DMS 273 treated with DMSO at 0.1 percent for 48 hours (cell line): ENCODE measurements at regions not wholly inside any gene's neighbourhood (a gene's known extent, or its start where the extent isn't known, plus 50 kb on each side); places are given as distances from the start of the nearest gene placed in this dataset.
"Not testable (repeated sequence)": the region's sequence is repeated elsewhere in the genome, so short reads cannot be mapped to it uniquely, and the experiment has no call there.

Experiments used
- DNase-seq: peaks from one replicate; lab custom pipeline; 2025; lab: John Stamatoyannopoulos, UW

DNA sequence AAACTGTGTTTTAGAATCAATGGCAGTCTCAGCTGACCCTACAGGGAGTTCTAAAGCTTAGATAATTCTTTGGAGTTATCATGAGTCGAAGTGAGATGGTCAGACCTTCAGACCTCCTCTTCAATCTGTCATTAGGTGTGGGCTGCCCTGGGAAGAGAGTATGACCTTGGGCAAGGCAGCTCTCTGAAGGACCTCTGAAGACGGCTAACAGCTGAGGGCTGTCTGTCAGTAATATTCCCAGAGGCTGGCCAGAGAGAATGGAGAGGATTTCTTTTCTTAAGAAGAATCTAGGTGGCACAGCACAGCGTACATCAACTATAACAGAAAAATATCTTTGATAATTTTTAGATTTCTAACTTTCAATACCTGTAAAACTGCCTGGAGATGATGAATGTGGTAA lies 379.4 kb downstream of the ZNF674 start:
- DNase-seq = no peak

GRCh38 chrX:46165411-46165810 lies 379.8 kb downstream of the ZNF674 start:
- DNase-seq = no peak

DNA sequence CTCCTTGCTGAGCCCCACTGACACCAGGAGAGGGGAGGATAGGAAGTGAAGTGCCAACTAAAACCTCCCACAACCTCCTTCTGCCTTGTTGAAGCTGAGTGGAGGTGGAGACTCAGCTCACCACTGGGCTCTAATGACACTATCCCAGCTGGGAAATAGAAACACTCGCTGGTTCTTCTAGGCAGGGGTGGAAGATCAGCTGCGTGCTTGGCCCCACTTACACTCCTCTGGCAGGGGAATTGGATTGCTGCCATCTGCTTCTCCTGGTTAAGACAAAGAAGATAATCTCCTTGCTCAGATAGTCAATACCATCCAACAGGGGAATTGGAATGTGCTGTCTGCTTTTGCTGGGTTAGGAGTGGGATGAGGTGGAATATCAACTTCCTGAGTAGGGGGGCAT lies 392.5 kb downstream of the ZNF674 start:
- DNase-seq = no peak

DNA sequence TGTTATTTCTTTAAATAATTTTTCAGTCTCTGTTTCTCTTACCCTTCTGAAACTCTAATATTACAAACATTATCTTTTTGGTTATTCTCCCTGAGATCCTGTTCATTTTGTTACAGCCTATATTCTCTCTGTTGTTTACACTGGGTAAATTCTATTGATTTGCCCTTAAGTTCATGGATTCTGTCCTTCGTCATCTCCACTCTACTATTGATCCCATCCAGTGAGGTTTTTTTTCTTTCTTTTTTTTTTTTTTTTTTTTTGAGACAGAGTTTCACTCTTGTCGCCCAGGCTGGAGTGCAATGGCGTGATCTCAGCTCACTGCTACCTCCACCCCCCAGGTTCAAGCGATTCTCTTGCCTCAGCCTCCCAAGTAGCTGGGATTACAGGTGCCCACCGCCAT lies 393.9 kb downstream of the ZNF674 start:
- DNase-seq = not testable (repeated sequence)

DNA sequence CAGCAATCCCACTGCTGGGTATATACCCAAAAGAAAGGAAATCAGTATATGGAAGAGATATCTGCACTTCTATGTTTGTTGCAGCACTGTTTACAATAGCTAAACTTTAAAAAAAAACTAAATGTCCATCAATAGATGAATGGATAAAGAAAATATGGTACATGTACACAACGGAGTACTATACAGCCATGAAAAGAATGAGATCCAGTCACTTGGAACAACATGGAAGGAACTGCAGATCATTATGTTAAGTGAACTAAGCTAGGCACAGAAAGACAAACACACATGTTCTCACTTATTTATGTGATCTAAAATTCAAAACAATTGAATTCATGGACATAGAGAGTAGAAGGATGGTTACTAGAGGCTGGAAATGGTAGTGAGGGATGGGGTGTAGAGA lies 400.7 kb downstream of the ZNF674 start:
- DNase-seq = no peak

DNA sequence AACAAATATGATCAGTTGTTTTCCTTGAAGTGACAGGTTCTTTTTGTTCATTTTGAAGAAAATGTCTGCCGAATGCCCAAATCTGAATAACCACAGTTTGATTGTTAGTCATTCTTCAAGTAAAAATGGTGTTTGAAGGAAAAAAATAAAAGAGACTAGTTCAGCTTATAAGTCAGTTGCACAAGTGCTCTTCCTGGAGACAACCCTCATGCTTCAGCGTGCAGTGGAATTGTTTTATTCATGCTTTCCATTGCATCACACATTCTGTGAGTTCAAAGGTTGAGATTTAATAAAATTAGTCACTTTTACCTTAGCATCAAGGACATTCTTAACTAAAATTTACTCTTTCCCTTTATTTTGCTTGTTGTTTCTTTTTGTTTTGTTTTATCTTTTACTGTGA lies 404.9 kb downstream of the ZNF674 start:
- no peak for DNase-seq

GRCh38 chrX:46130247-46130646 lies 415.0 kb downstream of the ZNF674 start:
- DNase-seq = no peak

- no peak for DNase-seq
These were observed 420.1 kb downstream of the ZNF674 start for GRCh38 chrX:46125111-46125510.

DNA sequence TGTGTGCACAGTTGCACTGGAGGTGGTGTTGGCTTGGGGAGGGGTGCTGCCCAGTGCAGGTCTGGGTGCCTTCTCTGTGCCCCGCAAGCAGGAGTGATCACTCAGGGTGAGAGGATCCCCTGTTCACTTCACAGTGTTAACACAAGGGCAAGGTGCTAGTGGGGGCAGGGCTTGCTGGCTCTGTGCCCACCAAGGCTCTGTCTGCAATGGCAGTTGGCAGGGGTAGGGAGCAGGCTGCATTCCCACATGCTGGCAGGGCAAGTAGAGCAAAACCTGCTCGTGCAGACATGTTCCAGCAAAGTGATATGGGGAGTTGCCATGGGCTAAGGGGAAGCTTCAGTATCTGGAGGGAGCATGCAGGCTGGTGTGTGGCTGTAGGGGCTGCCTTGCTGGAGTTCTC lies 428.0 kb downstream of the ZNF674 start:
- DNase-seq = no peak

GRCh38 chrX:46087310-46087709 lies 457.9 kb downstream of the ZNF674 start:
- not testable (repeated sequence) for DNase-seq

DNA sequence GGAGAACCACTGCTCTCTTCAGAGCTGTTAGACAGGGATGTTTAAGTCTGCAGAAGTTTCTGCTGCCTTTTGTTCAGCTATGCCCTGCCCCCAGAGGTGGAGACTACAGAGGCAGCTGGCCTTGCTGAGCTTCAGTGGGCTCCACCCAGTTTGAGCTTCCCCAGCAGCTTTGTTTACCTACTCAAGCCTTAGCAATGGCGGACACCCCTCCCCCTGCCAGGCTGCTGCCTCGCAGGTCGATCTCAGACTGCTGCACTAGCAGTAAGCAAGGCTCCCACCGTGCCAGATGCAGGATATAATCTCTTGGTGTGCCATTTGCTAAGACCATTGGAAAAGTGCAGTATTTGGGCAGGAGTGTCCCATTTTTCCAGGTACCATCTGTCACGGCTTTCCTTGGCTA lies 465.1 kb downstream of the ZNF674 start:
- DNase-seq = not testable (repeated sequence)

DNA sequence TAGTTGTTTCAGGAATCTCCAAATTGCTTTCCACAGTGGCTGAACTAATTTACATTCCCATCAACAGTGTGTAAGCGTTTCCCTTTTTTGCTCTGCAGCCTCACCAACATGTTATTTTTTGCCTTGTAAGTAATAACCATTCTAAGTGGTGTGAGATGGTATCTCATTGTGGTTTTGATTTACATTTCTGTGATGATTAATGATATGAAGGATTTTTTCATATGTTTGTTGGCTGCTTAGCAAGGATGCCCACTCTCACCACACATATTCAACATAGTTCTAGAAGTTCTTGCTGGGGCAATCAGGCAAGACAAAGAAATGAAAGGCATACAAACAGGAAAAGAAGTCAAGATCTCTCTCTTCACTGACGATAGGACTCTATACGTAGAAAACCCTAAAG lies 472.4 kb downstream of the ZNF674 start:
- no peak for DNase-seq

- no peak for DNase-seq
These were observed 472.8 kb downstream of the ZNF674 start for GRCh38 chrX:46072372-46072771.

- DNase-seq = no peak
These were observed 474.8 kb downstream of the ZNF674 start for GRCh38 chrX:46070421-46070820.

- no peak for DNase-seq
These were observed 485.9 kb downstream of the ZNF674 start for GRCh38 chrX:46059316-46059715.

DNA sequence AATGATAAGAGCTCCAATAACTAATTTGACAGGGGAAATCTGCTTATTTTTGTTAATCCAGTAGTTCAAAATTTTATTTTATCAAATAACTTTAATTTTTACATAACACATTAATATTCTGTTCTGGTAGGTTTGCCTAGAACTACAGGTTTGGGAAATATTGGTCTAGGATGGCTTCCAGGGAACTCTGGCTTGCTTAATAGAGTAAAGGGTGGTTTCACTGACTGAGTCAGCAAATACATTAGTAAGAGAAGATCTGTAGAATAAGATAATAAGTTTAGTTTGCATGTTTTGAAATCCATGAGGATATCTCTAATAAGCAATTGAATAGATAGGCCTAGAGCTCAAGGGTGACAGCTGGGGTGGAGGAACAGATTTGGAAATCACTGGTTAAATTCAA lies 500.7 kb downstream of the ZNF674 start:
- DNase-seq = no peak

GRCh38 chrX:46040001-46040400 lies 505.2 kb downstream of the ZNF674 start:
- DNase-seq = no peak

DNA sequence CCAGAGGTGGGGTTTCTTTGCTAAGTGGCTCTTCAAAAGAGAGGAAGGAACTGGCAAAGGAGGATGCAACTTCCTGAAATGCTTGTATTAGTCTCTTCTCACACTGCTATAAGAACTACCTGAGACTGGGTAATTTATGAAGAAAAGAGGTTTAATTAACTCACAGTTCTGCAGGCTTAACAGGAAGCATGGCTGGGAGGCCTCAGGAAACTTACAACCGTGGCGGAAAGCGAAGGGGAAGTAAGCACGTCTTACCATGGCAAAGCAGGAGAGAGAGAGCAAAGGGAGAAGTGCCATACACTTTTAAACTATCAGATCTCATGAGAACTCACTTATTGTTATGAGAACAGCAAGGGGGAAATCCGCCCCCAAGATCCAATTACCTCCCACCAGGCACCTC lies 505.7 kb downstream of the ZNF674 start:
- DNase-seq = no peak

GRCh38 chrX:46036508-46036907 lies 508.7 kb downstream of the ZNF674 start:
- no peak for DNase-seq

DNA sequence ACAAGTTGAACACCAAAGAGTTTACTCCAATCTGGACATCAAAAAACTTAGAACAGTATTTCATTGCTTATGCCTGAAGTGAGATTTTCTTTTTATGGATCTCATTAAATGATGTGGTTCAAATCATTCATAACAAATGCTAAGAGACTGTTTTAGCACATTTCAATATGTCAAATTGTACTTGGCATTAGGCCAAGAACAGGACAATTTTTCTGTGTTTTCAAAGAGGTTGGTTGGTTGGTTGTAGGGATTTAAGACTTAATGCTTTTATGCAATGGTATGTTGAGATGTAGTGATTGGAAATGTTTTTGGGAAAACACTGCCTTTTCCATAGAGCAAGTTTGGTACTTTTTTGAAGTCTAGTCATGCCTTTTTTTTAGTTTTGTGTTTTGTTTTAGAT lies 510.4 kb downstream of the ZNF674 start:
- no peak for DNase-seq

DNA sequence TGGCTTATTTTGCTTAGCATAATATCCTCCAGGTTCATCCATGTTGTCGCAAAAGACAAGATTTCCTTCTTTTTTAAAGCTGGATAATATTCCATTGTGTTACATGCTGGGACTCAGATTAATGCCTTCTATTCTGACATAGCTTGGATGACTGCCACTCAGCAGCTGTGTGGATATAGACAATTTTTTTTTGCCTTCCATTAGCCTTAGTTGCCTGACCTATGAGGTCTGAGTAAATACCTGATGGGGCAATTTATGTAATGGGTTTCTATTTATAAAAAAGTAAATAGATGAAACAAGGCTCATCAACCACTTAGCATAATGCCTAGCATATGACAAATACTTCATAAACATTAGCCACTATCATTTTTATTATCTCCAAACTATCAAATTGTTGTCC lies 515.4 kb downstream of the ZNF674 start:
- no peak for DNase-seq

DNA sequence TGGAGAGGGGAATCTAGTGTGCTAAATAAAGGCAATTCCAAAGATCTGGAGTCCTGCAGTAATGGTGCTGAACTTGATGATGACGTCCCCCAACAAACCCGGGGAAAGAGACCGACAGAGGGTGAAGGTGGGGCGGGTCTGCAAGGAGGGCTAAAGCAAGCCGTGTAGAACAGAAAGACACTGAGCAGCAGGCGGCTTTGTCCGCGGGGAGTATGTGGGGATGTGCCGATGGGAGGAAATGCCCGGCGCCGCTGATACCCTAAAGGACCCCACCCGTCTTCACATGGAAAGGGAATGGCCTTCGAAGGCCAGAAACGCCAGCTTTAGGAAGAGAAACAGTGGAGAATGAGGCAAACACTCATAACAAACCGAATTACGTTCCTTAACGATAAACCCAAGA lies 528.9 kb downstream of the ZNF674 start:
- no peak for DNase-seq

DNA sequence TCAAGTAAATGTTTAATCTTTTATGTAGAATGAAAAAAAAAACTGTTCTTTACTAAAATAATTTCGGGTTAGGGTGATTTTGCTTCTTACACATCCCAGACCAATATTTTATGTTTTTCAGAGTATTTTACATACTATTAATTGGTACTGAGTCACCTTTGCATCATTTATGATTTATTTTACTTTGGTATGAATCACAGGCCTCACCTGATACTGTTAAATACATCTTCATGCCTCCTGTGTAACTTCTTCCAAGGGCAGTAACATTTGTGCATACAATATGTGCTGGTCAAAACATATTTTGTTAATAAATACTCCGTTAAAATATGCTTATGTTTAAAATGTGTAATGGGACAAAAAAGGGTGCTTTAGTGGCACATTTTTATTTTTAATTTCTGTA lies 529.6 kb downstream of the ZNF674 start:
- DNase-seq = no peak

GRCh38 chrX:45992402-45993123 lies 552.7 kb downstream of the ZNF674 start:
- DNase-seq = no peak

DNA sequence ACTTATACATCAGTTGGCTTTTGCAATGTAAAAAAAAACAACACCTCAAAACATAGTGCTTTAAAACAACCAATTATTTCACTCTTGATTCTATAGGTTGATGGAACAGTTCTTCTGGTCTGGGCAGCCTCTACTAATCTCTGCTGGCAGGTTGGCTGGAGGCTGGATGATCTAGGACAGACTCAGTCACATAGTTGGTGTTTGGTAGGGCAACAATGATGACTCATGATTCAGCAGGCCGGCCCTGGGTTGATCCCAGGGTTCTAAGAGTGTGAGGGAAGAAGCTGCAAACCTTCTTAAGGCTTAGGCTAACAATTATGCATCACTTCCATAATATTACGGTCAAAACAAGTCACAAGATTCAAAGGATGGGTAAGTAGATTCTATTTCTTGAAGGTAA lies 558.2 kb downstream of the ZNF674 start:
- DNase-seq = no peak
